ENCODE measurements at regions not wholly inside any gene's neighbourhood (a gene's known extent, or its start where the extent isn't known, plus 50 kb on each side); places are given as distances from the start of the nearest gene placed in this dataset.
A peak's percentile ranks its signal among the peaks of the same experiment; 100 is the strongest.

DNA sequence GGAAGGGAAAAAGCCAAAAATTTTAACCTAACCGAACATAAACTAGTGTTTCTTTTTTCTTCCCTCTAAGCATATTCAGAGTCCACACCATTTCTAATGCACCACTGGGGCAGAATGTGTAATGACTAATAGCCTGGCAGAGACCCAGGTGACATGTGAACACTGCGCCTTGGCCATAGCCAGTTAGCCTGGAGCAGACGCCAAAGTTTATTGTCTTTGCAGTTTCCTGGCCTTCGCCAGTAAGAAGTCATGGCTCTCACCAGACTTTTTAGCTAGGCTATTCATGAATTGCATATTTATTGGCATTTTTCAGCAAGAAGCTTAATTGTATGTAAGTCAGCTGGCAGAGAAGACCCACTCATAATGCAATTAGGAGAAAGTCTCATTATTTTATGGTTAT, 182.8 kb upstream of the SLC27A6 start:
- dilution Hi-C loops (cut with MboI; ENCODE audit: extremely low pct_ligation_motif_present, low sequenced_read_pairs): no loop called here
- FAIRE-seq (peak; percentile 91), DNase-seq (ENCODE audit: low read depth, low spot score) (peak; percentile 96)
- Histone ChIP-seq H3K79me2 (ENCODE audit: control insufficient read depth, insufficient read depth, low read length) (no peaks in the 10 kb centered on the region), H3K36me3 (ENCODE audit: control insufficient read depth in 2 of 2, extremely low read depth in 1 of 2, insufficient read depth in 2 of 2, low read length in 2 of 2) (no peaks in the 10 kb centered on the region), H3K9me1 (replicated peaks; ENCODE audit: control insufficient read depth, extremely low read depth, insufficient read depth, low read length) (no peaks in the 10 kb centered on the region), H3K9ac (replicated peaks; ENCODE audit: extremely low read depth, insufficient read depth, low read length) (peak overlapping the region; percentile 38), H3K27ac (ENCODE audit: insufficient read depth, low read depth, low read length) (peak overlapping the region; percentile 76), H3K4me1 (ENCODE audit: control insufficient read depth, extremely low read depth, insufficient read depth, low read length) (peaks cover 22% of the 10 kb centered on the region), H3K9me3 (replicated peaks; ENCODE audit: control insufficient read depth, insufficient read depth, low read length) (no peaks in the 10 kb centered on the region), H3K27me3 (ENCODE audit: control insufficient read depth in 2 of 2, insufficient read depth in 2 of 2, low read length in 2 of 2) (no peaks in the 10 kb centered on the region), H4K20me1 (replicated peaks; ENCODE audit: control insufficient read depth, extremely low read depth, insufficient read depth, low read length) (no peaks in the 10 kb centered on the region), H3K4me2 (ENCODE audit: insufficient read depth, low read length) (peak overlapping the region; percentile 31), H3K4me3 (replicated peaks in 1 of 3; ENCODE audit: insufficient read depth in 1 of 3, low read depth in 1 of 3, low read length in 3 of 3) (no peak overlapping the region), H2AFZ (ENCODE audit: low read depth, low read length) (peak overlapping the region; percentile 80)
- CTCF ChIA-PET: interaction anchor here (1.3 kb wide), 1 partner anchor 108 kb away, joined by 4 read pairs; no protein-coding TSS in a partner anchor
- TF ChIP-seq JUN (IDR thresholded peaks at IDR 0.05; ENCODE audit: borderline replicate concordance, insufficient read depth, insufficient read length, low read depth) (peak; percentile 59), FOS (IDR thresholded peaks at IDR 0.05; ENCODE audit: borderline replicate concordance, insufficient read depth, low read length) (peak; percentile 82), POLR2A (IDR thresholded peaks at IDR 0.05; ENCODE audit: low read depth, low read length) (no peak), EZH2 (IDR thresholded peaks at IDR 0.05; ENCODE audit: borderline replicate concordance, low read depth, low read length, severe bottlenecking) (no peak), GATA2 (IDR thresholded peaks at IDR 0.05; ENCODE audit: insufficient read depth, insufficient read length, low read depth, low read length) (no peak), POLR2AphosphoS5 (IDR thresholded peaks at IDR 0.05; ENCODE audit: insufficient read depth, low read depth, low read length) (peak; percentile 45), CTCF (IDR thresholded peaks at IDR 0.05; ENCODE audit: extremely low read depth in 1 of 2, insufficient read depth in 1 of 2, low read depth in 1 of 2, low read length in 2 of 2) (no peak), MYC (IDR thresholded peaks at IDR 0.05; ENCODE audit: low read depth, low read length) (no peak)
- TF ChIP-seq, protein P1, sequence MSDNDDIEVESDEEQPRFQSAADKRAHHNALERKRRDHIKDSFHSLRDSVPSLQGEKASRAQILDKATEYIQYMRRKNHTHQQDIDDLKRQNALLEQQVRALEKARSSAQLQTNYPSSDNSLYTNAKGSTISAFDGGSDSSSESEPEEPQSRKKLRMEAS (IDR thresholded peaks at IDR 0.05; ENCODE audit: insufficient read depth, insufficient read length): no peak
- no TSS peak for BruUV-seq (replicated peaks)
- intact Hi-C loops (cut with micrococcal nuclease): loop anchor here (1.0 to 2.0 kb wide), 2 partner anchors 19 to 246 kb away; no protein-coding TSS in a partner anchor
- POLR2A ChIA-PET: no interaction called here

Data from endothelial cell of umbilical vein (primary cell).